ENCODE measurements at regions not wholly inside any gene's neighbourhood (a gene's known extent, or its start where the extent isn't known, plus 50 kb on each side); places are given as distances from the start of the nearest gene placed in this dataset.
"Not testable (repeated sequence)": the region's sequence is repeated elsewhere in the genome, so short reads cannot be mapped to it uniquely, and the experiment has no call there.

DNA sequence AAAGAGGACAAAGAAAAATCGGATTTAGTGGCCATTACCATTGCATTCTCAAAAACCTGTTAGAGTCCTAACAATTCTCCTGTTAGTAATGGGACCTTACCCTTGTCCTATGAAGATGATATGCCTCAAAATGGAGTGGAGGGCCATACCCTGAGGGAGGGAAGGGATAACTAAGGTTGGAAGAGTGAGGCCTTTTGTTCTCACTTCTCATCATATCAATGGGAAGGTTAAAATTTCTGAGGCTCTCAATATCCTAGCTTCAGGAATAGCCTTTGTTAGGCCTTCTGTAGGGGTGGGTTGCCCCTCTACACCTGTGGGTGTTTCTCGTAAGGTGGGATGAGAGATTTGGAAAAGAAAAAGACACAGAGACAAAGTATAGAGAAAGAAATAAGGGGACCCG is 109.4 kb upstream of the SGIP1 start:
- H3K4me3 ChIP-seq; DNase-seq; H3K9me3 ChIP-seq (ENCODE audit: control insufficient read depth in 4 of 4, insufficient read depth in 3 of 4, low read length in 3 of 4); H3K9ac ChIP-seq (ENCODE audit: insufficient read depth in 1 of 2, low read length in 2 of 2); H3K4me1 ChIP-seq (ENCODE audit: control insufficient read depth in 5 of 5, insufficient read depth in 5 of 5, low read length in 5 of 5); ATAC-seq (ENCODE audit: insufficient read depth, low FRiP score); H3K36me3 ChIP-seq (ENCODE audit: control insufficient read depth in 4 of 4, insufficient read depth in 4 of 4, low read length in 4 of 4); H3K27me3 ChIP-seq (ENCODE audit: control insufficient read depth in 3 of 3, insufficient read depth in 3 of 3, low read length in 2 of 3); H3K27ac ChIP-seq (ENCODE audit: low read depth in 1 of 2, low read length in 1 of 2): not testable (repeated sequence)
- WGBS, 2 donors: 91 to 94% methylated on average over 2 of the region's 3 CpGs

DNA sequence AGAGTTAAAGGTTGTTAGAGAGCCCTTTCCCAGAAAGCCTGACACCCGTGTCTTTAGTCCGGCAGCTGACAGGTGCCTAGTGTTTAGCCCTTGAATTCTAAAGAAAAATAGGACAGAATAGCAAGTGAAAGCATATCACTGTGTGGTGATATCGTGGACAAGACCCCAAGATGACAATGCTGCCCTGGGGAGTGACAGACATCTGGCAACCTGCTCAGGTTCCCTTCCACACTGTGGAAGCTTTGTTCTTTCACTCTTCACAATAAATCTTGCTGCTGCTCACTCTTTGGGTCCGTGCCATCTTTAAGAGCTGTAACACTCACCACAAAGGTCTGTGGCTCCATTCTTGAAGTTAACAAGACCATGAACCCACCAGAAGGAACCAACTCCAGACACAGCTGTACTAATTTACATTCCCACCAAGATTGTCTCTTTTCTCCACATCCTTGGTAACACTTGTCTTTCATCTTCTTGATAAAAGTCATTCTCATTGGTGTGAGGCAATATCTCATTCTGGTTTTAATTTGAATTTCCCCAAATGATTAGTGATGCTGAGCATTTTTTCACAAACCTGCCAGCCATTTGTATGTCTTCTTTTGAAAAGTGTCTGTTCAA is 107.6 kb upstream of the SGIP1 start:
- no peak overlapping the region for H3K4me3 ChIP-seq
- peaks cover 0 to 6% (median 2%) of the 10 kb centered on the region in 4 donors for H3K9me3 ChIP-seq (ENCODE audit: control insufficient read depth in 4 of 4, insufficient read depth in 3 of 4, low read length in 3 of 4)
- no peak for TF ChIP-seq CTCF (IDR thresholded peaks at IDR 0.05; ENCODE audit: control extremely low read depth, extremely low read depth)
- H3K9ac ChIP-seq (ENCODE audit: insufficient read depth in 1 of 2, low read length in 2 of 2): no peak overlapping the region
- 41 to 57% methylated on average over 4 of the region's 4 CpGs for WGBS, 2 donors
- H3K4me1 ChIP-seq (ENCODE audit: control insufficient read depth in 5 of 5, insufficient read depth in 5 of 5, low read length in 5 of 5): no peaks in the 10 kb centered on the region
- H3K27me3 ChIP-seq (ENCODE audit: control insufficient read depth in 3 of 3, insufficient read depth in 3 of 3, low read length in 2 of 3): no peaks in the 10 kb centered on the region
- no peak overlapping the region for H3K27ac ChIP-seq (ENCODE audit: low read depth in 1 of 2, low read length in 1 of 2)
- H3K36me3 ChIP-seq (ENCODE audit: control insufficient read depth in 4 of 4, insufficient read depth in 4 of 4, low read length in 4 of 4): no peaks in the 10 kb centered on the region
- no peak for ATAC-seq (ENCODE audit: insufficient read depth, low FRiP score)
- DNase-seq: no peak

GRCh38 chr1:66430815-66431214 is 103.1 kb upstream of the SGIP1 start:
- ATAC-seq (ENCODE audit: insufficient read depth, low FRiP score); H3K36me3 ChIP-seq (ENCODE audit: control insufficient read depth in 4 of 4, insufficient read depth in 4 of 4, low read length in 4 of 4); H3K27ac ChIP-seq (ENCODE audit: low read depth in 1 of 2, low read length in 1 of 2): not testable (repeated sequence)

DNA sequence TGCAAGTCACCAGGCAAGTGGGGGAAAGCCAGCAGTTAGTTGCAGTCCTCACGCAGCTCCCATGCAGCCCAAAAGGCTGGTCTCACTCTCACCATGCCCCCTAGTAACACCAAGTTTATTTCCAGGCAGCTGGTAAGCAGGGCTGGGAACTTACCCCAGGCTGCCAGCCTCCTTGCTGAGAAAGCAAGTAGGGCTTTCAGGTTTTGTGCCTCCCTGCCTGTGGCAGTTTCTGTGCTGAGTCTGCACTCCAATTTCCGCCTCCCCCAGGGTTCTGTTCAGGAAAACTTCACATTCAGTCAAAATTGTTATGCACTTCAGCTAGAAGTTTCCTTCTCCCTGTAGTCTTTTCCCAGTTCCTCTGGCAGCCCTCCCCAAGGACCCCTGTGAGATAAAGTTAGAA is 102.0 kb upstream of the SGIP1 start:
- DNase-seq (no peak), ATAC-seq (ENCODE audit: insufficient read depth, low FRiP score) (no peak)
- no peak for TF ChIP-seq CTCF (IDR thresholded peaks at IDR 0.05; ENCODE audit: control extremely low read depth, extremely low read depth)
- H3K27ac ChIP-seq (ENCODE audit: low read depth in 1 of 2, low read length in 1 of 2): no peak overlapping the region
- H3K9me3 ChIP-seq (ENCODE audit: control insufficient read depth in 4 of 4, insufficient read depth in 3 of 4, low read length in 3 of 4): peaks cover 0 to 8% (median 5%) of the 10 kb centered on the region in 4 donors
- H3K4me3 ChIP-seq: no peak overlapping the region
- no peaks in the 10 kb centered on the region for H3K36me3 ChIP-seq (ENCODE audit: control insufficient read depth in 4 of 4, insufficient read depth in 4 of 4, low read length in 4 of 4)
- no peak overlapping the region for H3K9ac ChIP-seq (ENCODE audit: insufficient read depth in 1 of 2, low read length in 2 of 2)
- no peaks in the 10 kb centered on the region for H3K4me1 ChIP-seq (ENCODE audit: control insufficient read depth in 5 of 5, insufficient read depth in 5 of 5, low read length in 5 of 5)
- H3K27me3 ChIP-seq (ENCODE audit: control insufficient read depth in 3 of 3, insufficient read depth in 3 of 3, low read length in 2 of 3): no peaks in the 10 kb centered on the region
- 95 to 96% methylated on average over 2 of the region's 2 CpGs for WGBS, 2 donors

More at GRCh38 chr1:66430815-66431214, 103.1 kb upstream of the SGIP1 start:
- not testable (repeated sequence) for H3K4me3 ChIP-seq; H3K4me1 ChIP-seq (ENCODE audit: control insufficient read depth in 5 of 5, insufficient read depth in 5 of 5, low read length in 5 of 5); H3K27me3 ChIP-seq (ENCODE audit: control insufficient read depth in 3 of 3, insufficient read depth in 3 of 3, low read length in 2 of 3); H3K9ac ChIP-seq (ENCODE audit: insufficient read depth in 1 of 2, low read length in 2 of 2); DNase-seq; H3K9me3 ChIP-seq (ENCODE audit: control insufficient read depth in 4 of 4, insufficient read depth in 3 of 4, low read length in 3 of 4)

All from lung (tissue), 11 donors.